ENCODE measurements at regions not wholly inside any gene's neighbourhood (a gene's known extent, or its start where the extent isn't known, plus 50 kb on each side); places are given as distances from the start of the nearest gene placed in this dataset.

- Histone ChIP-seq H3K9ac (ENCODE audit: low read depth, low read length) (no peak overlapping the region), H4K91ac (ENCODE audit: insufficient read depth, low read depth, low read length) (no peak overlapping the region), H3K18ac (ENCODE audit: low read depth, low read length) (no peak overlapping the region), H3K36me3 (ENCODE audit: control insufficient read depth, insufficient read depth, low read length) (no peaks in the 10 kb centered on the region), H2BK120ac (ENCODE audit: low read depth, low read length) (no peak overlapping the region), H4K8ac (ENCODE audit: low read depth in 2 of 2, low read length in 2 of 2) (no peak overlapping the region), H4K5ac (ENCODE audit: low read depth, low read length) (no peak overlapping the region), H3K56ac (ENCODE audit: extremely low read depth, insufficient read depth, low read length) (no peak overlapping the region), H3K14ac (replicated peaks; ENCODE audit: low read depth, low read length) (no peak overlapping the region), H2BK15ac (ENCODE audit: low read depth, low read length) (no peak overlapping the region), H2BK20ac (ENCODE audit: low read depth, low read length) (no peak overlapping the region), H2AK5ac (ENCODE audit: low read depth, low read length) (no peak overlapping the region), H2AK9ac (replicated peaks; ENCODE audit: low read depth, low read length, poor library complexity) (no peak overlapping the region), H3K79me1 (ENCODE audit: low read depth in 1 of 2, low read length in 2 of 2) (no peaks in the 10 kb centered on the region), H2AFZ (replicated peaks; ENCODE audit: low read length, poor library complexity) (no peak overlapping the region), H3K9me3 (ENCODE audit: control insufficient read depth, insufficient read depth, low read length) (no peaks in the 10 kb centered on the region), H4K20me1 (ENCODE audit: insufficient read depth, low read length) (no peaks in the 10 kb centered on the region), H3K4ac (ENCODE audit: low read depth, low read length) (no peak overlapping the region), H3K4me3 (ENCODE audit: insufficient read depth, low read depth, low read length) (no peak overlapping the region), H3K9me1 (ENCODE audit: insufficient read depth, low read length) (no peaks in the 10 kb centered on the region), H3K27me3 (ENCODE audit: control insufficient read depth, insufficient read depth, low read length) (peaks cover 22% of the 10 kb centered on the region), H3K27ac (ENCODE audit: insufficient read depth, low read length) (no peak overlapping the region), H3K23ac (ENCODE audit: low read depth, low read length) (no peak overlapping the region), H2BK5ac (ENCODE audit: low read depth, low read length, poor library complexity, severe bottlenecking) (no peak overlapping the region), H3K4me2 (ENCODE audit: low read depth, low read length) (no peak overlapping the region), H3K4me1 (ENCODE audit: control insufficient read depth, insufficient read depth, low read length) (no peaks in the 10 kb centered on the region)
- no peak for DNase-seq
- CTCF ChIA-PET = no interaction called here
- dilution Hi-C loops (cut with HindIII; ENCODE audit: low sequenced_read_pairs, unreplicated experiment) (no loop called here), intact Hi-C loops (cut with micrococcal nuclease) (no loop called here), in situ Hi-C loops (cut with MboI; ENCODE audit: low sequenced_read_pairs) (no loop called here)
- POLR2A ChIA-PET (ENCODE audit: unreplicated experiment) = no interaction called here
- TF ChIP-seq MXI1 (IDR thresholded peaks at IDR 0.05; ENCODE audit: borderline replicate concordance, low read depth, low read length) (no peak), NFE2L2 (IDR thresholded peaks at IDR 0.05; ENCODE audit: low read depth, low read length) (no peak), CHD1 (IDR thresholded peaks at IDR 0.05; ENCODE audit: low read depth, low read length) (no peak), MAZ (IDR thresholded peaks at IDR 0.05; ENCODE audit: borderline replicate concordance, low read depth, low read length) (no peak), RAD21 (IDR thresholded peaks at IDR 0.05; ENCODE audit: low read length) (no peak), MAFK (IDR thresholded peaks at IDR 0.05; ENCODE audit: low read depth, low read length) (no peak), ELK1 (IDR thresholded peaks at IDR 0.05; ENCODE audit: borderline replicate concordance, low read depth, low read length) (no peak), RCOR1 (IDR thresholded peaks at IDR 0.05; ENCODE audit: insufficient replicate concordance, low read length) (no peak), FOS (IDR thresholded peaks at IDR 0.05; ENCODE audit: low read depth, low read length) (no peak), RFX5 (IDR thresholded peaks at IDR 0.05; ENCODE audit: low read depth, low read length) (no peak), BHLHE40 (IDR thresholded peaks at IDR 0.05; ENCODE audit: low read depth, low read length) (no peak), SMC3 (IDR thresholded peaks at IDR 0.05; ENCODE audit: low read depth, low read length) (no peak), CTCF (conservative IDR thresholded peaks at IDR 0.05; ENCODE audit: low read depth, low read length) (no peak), CEBPB (IDR thresholded peaks at IDR 0.05; ENCODE audit: low read depth, low read length) (no peak), USF2 (IDR thresholded peaks at IDR 0.05; ENCODE audit: low read depth, low read length) (no peak), POLR2A (IDR thresholded peaks at IDR 0.05; ENCODE audit: low read depth, low read length) (no peak)
- ATAC-seq (ENCODE audit: low read depth) = no peak
- no TSS peak for BruUV-seq (replicated peaks)
- WGBS, 2 experiments (ENCODE audit: extremely low coverage in 2 of 2, insufficient read length in 1 of 2) = 62% methylated on average over 2 of the region's 4 CpGs; no CpG with 5 or more reads in 1 of the 2 experiments
Observed at GRCh38 chrX:39639871-39640270, 457.9 kb downstream of the BCOR start.

All from IMR-90 (cell line).